GM13977 (cell line): ENCODE measurements at regions not wholly inside any gene's neighbourhood (a gene's known extent, or its start where the extent isn't known, plus 50 kb on each side); places are given as distances from the start of the nearest gene placed in this dataset.

Experiments
- DNase-seq: peaks from one replicate; pipeline ENCODE4 v3.0.0; 2012; ENCODE audit warnings: low spot score
- in situ Hi-C: fragments of 300-500 bp; cut with MboI; formaldehyde crosslinking; loops from one replicate; pipeline ENCODE4 v1.12.0; 2022; ENCODE audit warnings: low sequenced_read_pairs, low pct_unique_long_range_greater_than_20kb, mixed read lengths, inconsistent platforms; ENCODE audit not compliant: unreplicated experiment
- TF ChIP-seq, protein P1 (sequence below): IDR thresholded peaks from 2 replicates; pipeline ENCODE4 v1.5.1; 2012; ENCODE audit warnings: mild to moderate bottlenecking, control low read depth; ENCODE audit not compliant: insufficient read depth; ENCODE audit errors: extremely low read depth, missing control alignments

GRCh38 chr5:42887097-42887496, 75.4 kb upstream of the SELENOP start:
- no peak for DNase-seq
- TF ChIP-seq, protein P1, sequence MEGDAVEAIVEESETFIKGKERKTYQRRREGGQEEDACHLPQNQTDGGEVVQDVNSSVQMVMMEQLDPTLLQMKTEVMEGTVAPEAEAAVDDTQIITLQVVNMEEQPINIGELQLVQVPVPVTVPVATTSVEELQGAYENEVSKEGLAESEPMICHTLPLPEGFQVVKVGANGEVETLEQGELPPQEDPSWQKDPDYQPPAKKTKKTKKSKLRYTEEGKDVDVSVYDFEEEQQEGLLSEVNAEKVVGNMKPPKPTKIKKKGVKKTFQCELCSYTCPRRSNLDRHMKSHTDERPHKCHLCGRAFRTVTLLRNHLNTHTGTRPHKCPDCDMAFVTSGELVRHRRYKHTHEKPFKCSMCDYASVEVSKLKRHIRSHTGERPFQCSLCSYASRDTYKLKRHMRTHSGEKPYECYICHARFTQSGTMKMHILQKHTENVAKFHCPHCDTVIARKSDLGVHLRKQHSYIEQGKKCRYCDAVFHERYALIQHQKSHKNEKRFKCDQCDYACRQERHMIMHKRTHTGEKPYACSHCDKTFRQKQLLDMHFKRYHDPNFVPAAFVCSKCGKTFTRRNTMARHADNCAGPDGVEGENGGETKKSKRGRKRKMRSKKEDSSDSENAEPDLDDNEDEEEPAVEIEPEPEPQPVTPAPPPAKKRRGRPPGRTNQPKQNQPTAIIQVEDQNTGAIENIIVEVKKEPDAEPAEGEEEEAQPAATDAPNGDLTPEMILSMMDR, result no peak
- in situ Hi-C loops, result no loop called here

GRCh38 chr5:42886635-42887034, 74.9 kb upstream of the SELENOP start:
- DNase-seq, result no peak
- TF ChIP-seq, protein P1, result no peak
- in situ Hi-C loops, result no loop called here

DNA sequence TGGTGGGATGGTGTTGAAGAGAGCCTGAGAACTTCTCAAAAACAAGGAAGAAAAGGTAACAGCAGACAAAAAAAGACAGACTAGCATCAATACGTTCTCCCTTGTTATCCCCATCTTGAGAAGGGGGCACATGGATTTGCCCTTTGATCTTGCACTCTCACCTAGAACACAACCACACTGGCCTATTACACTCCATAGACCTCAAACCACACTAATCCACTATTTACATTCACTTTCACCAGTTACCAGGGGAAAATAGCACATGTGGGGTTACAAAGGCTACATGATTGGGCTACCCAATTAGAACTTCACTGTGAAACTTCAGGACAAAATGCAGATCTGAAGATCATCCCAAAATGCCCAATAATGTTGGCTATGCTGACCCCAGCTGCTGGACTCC, 72.6 kb upstream of the SELENOP start:
- in situ Hi-C loops, result no loop called here
- TF ChIP-seq, protein P1, result no peak
- no peak for DNase-seq

- TF ChIP-seq, protein P1, result no peak
- in situ Hi-C loops, result no loop called here
- DNase-seq, result no peak
Observed at GRCh38 chr5:42881416-42882117, 69.9 kb upstream of the SELENOP start.

DNA sequence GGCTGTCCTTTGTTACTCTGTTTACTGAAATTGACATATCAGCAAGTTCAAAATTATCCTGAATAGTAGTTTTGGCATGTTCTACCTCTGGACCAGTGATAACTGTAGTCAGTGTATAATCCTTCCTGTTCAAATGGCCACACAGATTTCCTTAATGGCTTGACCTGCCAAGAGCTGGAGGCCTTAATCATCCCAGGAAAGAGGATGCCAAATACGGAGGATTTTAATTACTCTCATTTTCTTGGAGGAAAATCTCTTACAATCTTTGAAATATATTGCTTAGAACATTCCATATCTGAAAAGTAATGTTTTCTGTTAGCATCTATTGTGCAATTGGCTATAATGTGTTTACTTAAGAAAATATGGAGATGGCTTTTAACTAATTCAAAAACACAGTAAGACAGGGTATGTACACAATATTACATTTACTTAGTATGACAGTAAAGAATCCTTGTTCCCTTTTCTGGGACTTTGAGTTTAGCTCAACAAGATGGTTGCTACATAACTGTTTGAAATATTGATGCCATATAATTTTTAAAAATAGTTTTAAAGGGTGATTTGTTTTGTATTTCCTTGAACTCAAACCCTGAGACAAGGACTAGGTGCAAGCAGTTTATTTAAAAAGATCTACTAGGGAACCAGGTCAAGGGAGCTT, 68.9 kb upstream of the SELENOP start:
- in situ Hi-C loops, result no loop called here
- TF ChIP-seq, protein P1, result no peak

DNA sequence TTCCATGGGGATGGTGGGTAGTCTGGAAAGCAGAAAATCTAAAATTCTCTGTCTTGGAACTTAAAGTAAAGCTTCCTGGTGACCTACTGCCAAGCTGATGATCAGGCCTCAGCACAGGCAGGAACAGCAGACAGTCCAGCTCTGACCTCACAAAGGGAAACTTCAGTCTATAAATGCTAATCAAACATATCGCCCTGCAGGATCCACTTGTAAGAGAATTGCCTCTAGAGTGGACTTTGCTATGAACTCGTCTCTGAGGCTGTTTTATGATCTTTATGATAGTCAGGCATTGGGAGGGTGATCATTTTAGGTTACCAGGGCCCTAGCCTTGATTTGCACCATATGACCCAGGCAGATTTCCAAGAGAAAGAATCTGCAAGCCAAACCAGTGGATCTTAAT, 67.6 kb upstream of the SELENOP start:
- DNase-seq, result no peak
- TF ChIP-seq, protein P1, result no peak
- in situ Hi-C loops, result no loop called here

More for the DNA sequence above, 68.9 kb upstream of the SELENOP start:
- DNase-seq, result no peak

DNA sequence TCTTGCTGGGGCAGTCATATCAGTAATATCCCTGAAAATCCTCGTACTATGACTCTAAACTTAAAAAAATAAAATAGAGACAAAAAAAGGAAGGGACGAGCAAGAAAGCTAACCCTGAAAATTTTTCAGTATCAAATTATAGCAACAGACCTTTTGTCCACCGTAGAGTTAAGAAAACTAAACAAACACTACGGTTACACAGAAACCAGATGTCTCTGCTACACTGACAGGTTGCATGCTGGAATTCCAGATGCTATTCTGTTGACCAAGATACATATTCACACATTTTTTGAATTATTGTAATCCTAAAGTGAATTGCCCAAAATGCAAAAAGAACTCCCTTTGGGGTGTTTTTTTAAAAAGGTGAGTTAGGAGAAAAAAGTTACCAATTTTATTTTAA, 66.9 kb upstream of the SELENOP start:
- in situ Hi-C loops, result no loop called here
- TF ChIP-seq, protein P1, result no peak
- DNase-seq, result no peak
